ENCODE measurements at regions not wholly inside any gene's neighbourhood (a gene's known extent, or its start where the extent isn't known, plus 50 kb on each side); places are given as distances from the start of the nearest gene placed in this dataset.
"Not testable (repeated sequence)": the region's sequence is repeated elsewhere in the genome, so short reads cannot be mapped to it uniquely, and the experiment has no call there.

DNA sequence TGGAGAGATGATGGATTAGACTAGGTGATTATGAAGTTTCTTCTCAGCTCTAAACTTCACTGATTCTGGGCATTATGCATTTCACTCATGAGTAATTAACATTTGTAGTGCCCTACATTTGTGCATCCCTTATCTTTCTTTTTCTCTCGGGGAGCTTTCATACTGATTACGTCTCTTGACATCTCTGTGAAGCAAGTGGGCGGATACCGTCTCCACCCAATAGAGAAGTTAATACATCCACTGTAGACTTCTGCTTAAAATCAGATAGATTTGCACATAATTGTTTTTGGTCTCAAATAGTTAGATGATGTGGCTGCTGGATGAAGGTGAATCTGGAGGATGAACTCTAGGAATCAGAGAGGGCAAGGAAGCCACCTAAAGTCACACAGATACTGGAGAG is 653.6 kb upstream of the EEF2KMT start (continued):
- TF ChIP-seq ZNF20 (CRISPR knock-in tag; IDR thresholded peaks at IDR 0.05): no peak
- no peak for TF ChIP-seq XRCC5 (optimal IDR thresholded peaks at IDR 0.05; ENCODE audit: low read length)
- TF ChIP-seq ZFP36L2 (CRISPR knock-in tag; IDR thresholded peaks at IDR 0.05): no peak
- TF ChIP-seq, protein P1, sequence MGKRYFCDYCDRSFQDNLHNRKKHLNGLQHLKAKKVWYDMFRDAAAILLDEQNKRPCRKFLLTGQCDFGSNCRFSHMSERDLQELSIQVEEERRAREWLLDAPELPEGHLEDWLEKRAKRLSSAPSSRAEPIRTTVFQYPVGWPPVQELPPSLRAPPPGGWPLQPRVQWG (CRISPR knock-in tag; IDR thresholded peaks at IDR 0.05; ENCODE audit: borderline replicate concordance, low read depth): no peak

DNA sequence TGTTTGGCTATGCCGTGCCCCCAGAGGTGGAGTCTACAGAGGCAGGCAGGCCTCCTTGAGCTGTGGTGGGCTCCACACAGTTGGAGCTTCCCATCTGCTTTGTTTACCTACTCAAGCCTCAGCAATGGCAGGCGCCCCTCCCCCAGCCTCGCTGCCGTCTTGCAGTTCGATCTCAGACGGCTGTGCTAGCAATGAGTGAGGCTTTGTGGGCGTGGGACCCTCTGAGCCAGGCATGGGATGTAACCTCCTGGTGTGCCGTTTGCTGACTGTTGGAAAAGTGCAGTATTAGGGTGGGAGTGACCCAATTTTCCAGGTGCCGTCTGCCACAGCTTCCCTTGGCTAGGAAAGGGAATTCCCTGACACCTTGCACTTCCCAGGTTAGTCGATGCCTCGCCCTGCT is 652.8 kb upstream of the EEF2KMT start:
- intact Hi-C loops (cut with micrococcal nuclease; ENCODE audit: unreplicated experiment); CTCF ChIA-PET (ENCODE audit: low intra/inter-chr PET ratio, low total read pairs); in situ Hi-C loops (cut with HindIII; ENCODE audit: extremely low pct_ligation_motif_present, low pct_unique_long_range_greater_than_20kb); H3K4me1 ChIP-seq (ENCODE audit: insufficient read depth, low read length); H3K9me3 ChIP-seq (ENCODE audit: low read length); H3K4me2 ChIP-seq (ENCODE audit: low read depth, low read length); H3K27ac ChIP-seq (ENCODE audit: extremely low read length, insufficient read depth, low read length); BruUV-seq (replicated peaks); H3K27me3 ChIP-seq (ENCODE audit: control insufficient read depth in 1 of 2, insufficient read depth in 2 of 2, low read length in 2 of 2); H2AFZ ChIP-seq (ENCODE audit: low read length); H3K4me3 ChIP-seq (replicated peaks in 1 of 3; ENCODE audit: insufficient read depth in 1 of 3, low read depth in 2 of 3, low read length in 3 of 3); DNase-seq (ENCODE audit: low spot score); FAIRE-seq; H4K20me1 ChIP-seq (ENCODE audit: insufficient read depth, low read length); H3K9ac ChIP-seq (ENCODE audit: insufficient read depth, low read depth, low read length); H3K79me2 ChIP-seq (ENCODE audit: insufficient read depth, low read length); ATAC-seq; POLR2A ChIA-PET; H3K36me3 ChIP-seq (replicated peaks in 1 of 2; ENCODE audit: control insufficient read depth in 1 of 2, insufficient read depth in 2 of 2, low read length in 2 of 2): not testable (repeated sequence)
- 15% methylated on average over 6 of the region's 11 CpGs for WGBS (ENCODE audit: low lambda C conversion rate)

DNA sequence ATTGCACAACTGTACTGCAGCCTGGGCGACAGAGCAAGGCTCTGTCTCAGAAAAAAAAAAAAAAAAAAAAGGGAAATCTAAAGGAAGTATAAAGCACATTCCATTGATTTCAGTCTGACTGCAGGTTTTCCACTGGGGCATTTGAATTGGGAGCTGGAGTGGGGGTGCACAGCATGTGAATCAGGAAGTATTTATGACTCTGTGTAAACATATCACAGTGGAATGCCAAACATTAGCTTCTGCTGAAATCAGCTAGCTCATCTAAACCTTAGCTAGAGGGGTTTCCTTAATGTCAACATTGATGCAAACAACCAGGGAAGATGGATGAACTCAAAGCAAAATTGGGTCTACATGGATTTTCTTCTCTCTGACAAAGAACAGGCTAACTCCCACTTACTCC is 641.0 kb upstream of the EEF2KMT start:
- whole genome bisulfite sequencing (ENCODE audit: low lambda C conversion rate): 0% methylated on average over 1 of the region's 1 CpG
- FAIRE-seq: no peak
- Histone ChIP-seq H3K9me3 (ENCODE audit: low read length) (no peaks in the 10 kb centered on the region), H2AFZ (ENCODE audit: low read length) (no peak overlapping the region), H3K27ac (ENCODE audit: extremely low read length, insufficient read depth, low read length) (no peak overlapping the region), H3K4me2 (ENCODE audit: low read depth, low read length) (no peak overlapping the region), H4K20me1 (ENCODE audit: insufficient read depth, low read length) (no peaks in the 10 kb centered on the region), H3K4me3 (replicated peaks in 1 of 3; ENCODE audit: insufficient read depth in 1 of 3, low read depth in 2 of 3, low read length in 3 of 3) (no peak overlapping the region), H3K36me3 (replicated peaks in 1 of 2; ENCODE audit: control insufficient read depth in 1 of 2, insufficient read depth in 2 of 2, low read length in 2 of 2) (no peaks in the 10 kb centered on the region), H3K9ac (ENCODE audit: insufficient read depth, low read depth, low read length) (no peak overlapping the region), H3K79me2 (ENCODE audit: insufficient read depth, low read length) (no peaks in the 10 kb centered on the region), H3K4me1 (ENCODE audit: insufficient read depth, low read length) (no peaks in the 10 kb centered on the region), H3K27me3 (ENCODE audit: control insufficient read depth in 1 of 2, insufficient read depth in 2 of 2, low read length in 2 of 2) (no peaks in the 10 kb centered on the region; a peak in 2 of 5 replicates)
- BruUV-seq (replicated peaks): no TSS peak
- CTCF ChIA-PET (ENCODE audit: low intra/inter-chr PET ratio, low total read pairs): no interaction called here
- intact Hi-C loops (cut with micrococcal nuclease; ENCODE audit: unreplicated experiment): no loop called here
- in situ Hi-C loops (cut with HindIII; ENCODE audit: extremely low pct_ligation_motif_present, low pct_unique_long_range_greater_than_20kb): no loop called here
- no peak for TF ChIP-seq ZNF367 (CRISPR knock-in tag; IDR thresholded peaks at IDR 0.05; ENCODE audit: borderline replicate concordance)
- TF ChIP-seq CEBPB (IDR thresholded peaks at IDR 0.05; ENCODE audit: borderline replicate concordance, low read depth, low read length): no peak
- no peak for TF ChIP-seq RXRA (CRISPR knock-in tag; IDR thresholded peaks at IDR 0.05)
- no peak for TF ChIP-seq NFE2 (CRISPR knock-in tag; IDR thresholded peaks at IDR 0.05)
- no peak for TF ChIP-seq ZNF776 (CRISPR knock-in tag; IDR thresholded peaks at IDR 0.05)
- TF ChIP-seq ZMYM2 (CRISPR knock-in tag; IDR thresholded peaks at IDR 0.05): no peak
- no peak for TF ChIP-seq ZNF589 (CRISPR knock-in tag; conservative IDR thresholded peaks at IDR 0.05)
- TF ChIP-seq, protein P2, sequence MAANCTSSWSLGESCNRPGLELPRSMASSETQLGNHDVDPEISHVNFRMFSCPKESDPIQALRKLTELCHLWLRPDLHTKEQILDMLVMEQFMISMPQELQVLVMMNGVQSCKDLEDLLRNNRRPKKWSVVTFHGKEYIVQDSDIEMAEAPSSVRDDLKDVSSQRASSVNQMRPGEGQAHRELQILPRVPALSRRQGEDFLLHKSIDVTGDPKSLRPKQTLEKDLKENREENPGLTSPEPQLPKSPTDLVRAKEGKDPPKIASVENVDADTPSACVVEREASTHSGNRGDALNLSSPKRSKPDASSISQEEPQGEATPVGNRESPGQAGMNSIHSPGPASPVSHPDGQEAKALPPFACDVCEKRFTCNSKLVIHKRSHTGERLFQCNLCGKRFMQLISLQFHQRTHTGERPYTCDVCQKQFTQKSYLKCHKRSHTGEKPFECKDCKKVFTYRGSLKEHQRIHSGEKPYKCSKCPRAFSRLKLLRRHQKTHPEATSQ (CRISPR knock-in tag; IDR thresholded peaks at IDR 0.05; ENCODE audit: borderline replicate concordance): no peak
- TF ChIP-seq YEATS2 (CRISPR knock-in tag; IDR thresholded peaks at IDR 0.05; ENCODE audit: borderline replicate concordance): no peak
- POLR2A ChIA-PET: no interaction called here
- ATAC-seq: no peak
- peak; percentile 25 for DNase-seq (ENCODE audit: low spot score)

All from HepG2 (cell line).